Mammary epithelial cell (primary cell): ENCODE measurements at regions not wholly inside any gene's neighbourhood (a gene's known extent, or its start where the extent isn't known, plus 50 kb on each side); places are given as distances from the start of the nearest gene placed in this dataset.

Source experiments
- EZH2 ChIP-seq: IDR thresholded peaks from 2 replicates; pipeline ENCODE4 v1.6.1; 2012; ENCODE audit warnings: low read length, inconsistent platforms, borderline replicate concordance
- TF ChIP-seq, protein P1 (sequence below), 2 donors: IDR thresholded peaks in 1 of 2; conservative IDR thresholded peaks in 1 of 2; 2 replicates each; pipeline ENCODE4 v1.5.1; 2011 to 2012; ENCODE audit warnings: inconsistent platforms in 2 of 2, low read length in 2 of 2, mild to moderate bottlenecking in 2 of 2, control low read depth in 1 of 2, low read depth in 1 of 2; ENCODE audit not compliant: insufficient read depth in 1 of 2; ENCODE audit errors: extremely low read depth in 1 of 2

DNA sequence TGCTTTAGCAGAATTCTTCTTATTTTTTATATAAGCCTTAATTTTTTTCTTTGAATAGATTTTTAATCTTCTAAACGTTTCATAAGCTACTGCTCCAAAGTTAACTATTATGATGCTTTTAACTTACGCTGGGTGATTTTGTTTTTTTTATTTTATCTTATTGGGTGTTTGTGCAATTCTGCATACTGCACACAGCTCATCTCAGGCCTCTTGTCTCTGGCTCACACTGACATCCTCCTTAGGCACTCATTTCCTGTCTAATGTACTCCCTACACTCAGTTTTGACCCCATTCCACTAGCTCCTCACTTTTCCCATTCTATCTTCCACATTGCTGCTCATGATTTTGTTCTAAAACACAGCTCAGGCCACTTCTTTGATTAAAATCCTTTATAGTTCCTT lies 111.9 kb upstream of the MAP9 start:
- TF ChIP-seq, protein P1, sequence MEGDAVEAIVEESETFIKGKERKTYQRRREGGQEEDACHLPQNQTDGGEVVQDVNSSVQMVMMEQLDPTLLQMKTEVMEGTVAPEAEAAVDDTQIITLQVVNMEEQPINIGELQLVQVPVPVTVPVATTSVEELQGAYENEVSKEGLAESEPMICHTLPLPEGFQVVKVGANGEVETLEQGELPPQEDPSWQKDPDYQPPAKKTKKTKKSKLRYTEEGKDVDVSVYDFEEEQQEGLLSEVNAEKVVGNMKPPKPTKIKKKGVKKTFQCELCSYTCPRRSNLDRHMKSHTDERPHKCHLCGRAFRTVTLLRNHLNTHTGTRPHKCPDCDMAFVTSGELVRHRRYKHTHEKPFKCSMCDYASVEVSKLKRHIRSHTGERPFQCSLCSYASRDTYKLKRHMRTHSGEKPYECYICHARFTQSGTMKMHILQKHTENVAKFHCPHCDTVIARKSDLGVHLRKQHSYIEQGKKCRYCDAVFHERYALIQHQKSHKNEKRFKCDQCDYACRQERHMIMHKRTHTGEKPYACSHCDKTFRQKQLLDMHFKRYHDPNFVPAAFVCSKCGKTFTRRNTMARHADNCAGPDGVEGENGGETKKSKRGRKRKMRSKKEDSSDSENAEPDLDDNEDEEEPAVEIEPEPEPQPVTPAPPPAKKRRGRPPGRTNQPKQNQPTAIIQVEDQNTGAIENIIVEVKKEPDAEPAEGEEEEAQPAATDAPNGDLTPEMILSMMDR (conservative IDR thresholded peaks at IDR 0.05 in 1 of 2, IDR thresholded peaks at IDR 0.05 in 1 of 2; ENCODE audit: extremely low read depth in 1 of 2, insufficient read depth in 1 of 2, low read depth in 1 of 2, low read length in 2 of 2), result no peak
- no peak for TF ChIP-seq EZH2
